ENCODE measurements at regions not wholly inside any gene's neighbourhood (a gene's known extent, or its start where the extent isn't known, plus 50 kb on each side); places are given as distances from the start of the nearest gene placed in this dataset.

DNA sequence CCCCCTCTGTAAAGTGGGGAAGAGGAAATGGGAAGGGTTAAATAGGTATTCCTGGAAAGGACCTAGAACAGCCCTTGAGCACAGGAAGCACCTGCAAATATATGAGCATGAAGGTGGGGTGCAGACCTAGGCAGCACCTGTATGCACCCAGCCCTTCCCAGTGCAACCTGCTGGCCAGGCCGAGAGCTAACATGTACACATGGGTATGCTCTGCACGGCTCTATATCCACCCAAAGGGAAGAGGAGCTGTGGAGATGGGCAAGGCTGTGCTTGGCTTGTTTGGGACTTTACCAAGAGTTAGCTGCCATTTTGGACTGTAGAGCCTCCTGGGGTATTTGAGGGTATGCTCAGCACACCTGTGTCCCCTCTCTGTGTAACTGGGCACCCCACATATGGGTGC, 171.2 kb downstream of the KLF13 start:
- TF ChIP-seq, protein P1, sequence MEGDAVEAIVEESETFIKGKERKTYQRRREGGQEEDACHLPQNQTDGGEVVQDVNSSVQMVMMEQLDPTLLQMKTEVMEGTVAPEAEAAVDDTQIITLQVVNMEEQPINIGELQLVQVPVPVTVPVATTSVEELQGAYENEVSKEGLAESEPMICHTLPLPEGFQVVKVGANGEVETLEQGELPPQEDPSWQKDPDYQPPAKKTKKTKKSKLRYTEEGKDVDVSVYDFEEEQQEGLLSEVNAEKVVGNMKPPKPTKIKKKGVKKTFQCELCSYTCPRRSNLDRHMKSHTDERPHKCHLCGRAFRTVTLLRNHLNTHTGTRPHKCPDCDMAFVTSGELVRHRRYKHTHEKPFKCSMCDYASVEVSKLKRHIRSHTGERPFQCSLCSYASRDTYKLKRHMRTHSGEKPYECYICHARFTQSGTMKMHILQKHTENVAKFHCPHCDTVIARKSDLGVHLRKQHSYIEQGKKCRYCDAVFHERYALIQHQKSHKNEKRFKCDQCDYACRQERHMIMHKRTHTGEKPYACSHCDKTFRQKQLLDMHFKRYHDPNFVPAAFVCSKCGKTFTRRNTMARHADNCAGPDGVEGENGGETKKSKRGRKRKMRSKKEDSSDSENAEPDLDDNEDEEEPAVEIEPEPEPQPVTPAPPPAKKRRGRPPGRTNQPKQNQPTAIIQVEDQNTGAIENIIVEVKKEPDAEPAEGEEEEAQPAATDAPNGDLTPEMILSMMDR (IDR thresholded peaks at IDR 0.05): no peak
- no peak for TF ChIP-seq EZH2 (IDR thresholded peaks at IDR 0.05; ENCODE audit: borderline replicate concordance, insufficient read depth, low read depth, low read length, poor library complexity, severe bottlenecking)

Data from B cell (primary cell).